GM12878 (cell line): ENCODE measurements at regions not wholly inside any gene's neighbourhood (a gene's known extent, or its start where the extent isn't known, plus 50 kb on each side); places are given as distances from the start of the nearest gene placed in this dataset.

Source experiments
- BACH1 ChIP-seq: fragments of 450-650 bp; IDR thresholded peaks from 2 replicates; pipeline ENCODE4 v1.6.1; 2017; ENCODE audit warnings: mild to moderate bottlenecking, borderline replicate concordance
- PAX5 ChIP-seq: IDR thresholded peaks from 2 replicates; pipeline ENCODE4 v1.6.1; 2011; ENCODE audit warnings: low read depth, low read length, borderline replicate concordance
- SMARCA5 ChIP-seq: fragments of 450-650 bp; IDR thresholded peaks from 2 replicates; pipeline ENCODE4 v1.6.1; 2017; ENCODE audit warnings: mild to moderate bottlenecking
- STAT1 ChIP-seq: fragments of 450-650 bp; conservative IDR thresholded peaks from 2 replicates; pipeline ENCODE4 v1.6.1; 2014; ENCODE audit warnings: antibody characterized with exemption, mild to moderate bottlenecking
- ZNF24 ChIP-seq: fragments of 450-650 bp; IDR thresholded peaks from 2 replicates; pipeline ENCODE4 v1.6.1; 2017; ENCODE audit warnings: antibody characterized with exemption, mild to moderate bottlenecking
- TF ChIP-seq, protein P1 (sequence below): IDR thresholded peaks from 2 replicates; pipeline ENCODE4 v1.6.1; 2012; ENCODE audit warnings: low read depth, low read length, improper control_type of control experiment
- TF ChIP-seq, protein P2 (sequence below): fragments of 450-650 bp; IDR thresholded peaks from 2 replicates; pipeline ENCODE4 v1.6.1; 2017; ENCODE audit warnings: mild to moderate bottlenecking, moderate library complexity
- TF ChIP-seq, protein P3 (sequence below): fragments of 450-650 bp; formaldehyde crosslinking; IDR thresholded peaks from 2 replicates; pipeline ENCODE4 v1.5.0; 2022; ENCODE audit warnings: mild to moderate bottlenecking, missing genetic modification characterization

DNA sequence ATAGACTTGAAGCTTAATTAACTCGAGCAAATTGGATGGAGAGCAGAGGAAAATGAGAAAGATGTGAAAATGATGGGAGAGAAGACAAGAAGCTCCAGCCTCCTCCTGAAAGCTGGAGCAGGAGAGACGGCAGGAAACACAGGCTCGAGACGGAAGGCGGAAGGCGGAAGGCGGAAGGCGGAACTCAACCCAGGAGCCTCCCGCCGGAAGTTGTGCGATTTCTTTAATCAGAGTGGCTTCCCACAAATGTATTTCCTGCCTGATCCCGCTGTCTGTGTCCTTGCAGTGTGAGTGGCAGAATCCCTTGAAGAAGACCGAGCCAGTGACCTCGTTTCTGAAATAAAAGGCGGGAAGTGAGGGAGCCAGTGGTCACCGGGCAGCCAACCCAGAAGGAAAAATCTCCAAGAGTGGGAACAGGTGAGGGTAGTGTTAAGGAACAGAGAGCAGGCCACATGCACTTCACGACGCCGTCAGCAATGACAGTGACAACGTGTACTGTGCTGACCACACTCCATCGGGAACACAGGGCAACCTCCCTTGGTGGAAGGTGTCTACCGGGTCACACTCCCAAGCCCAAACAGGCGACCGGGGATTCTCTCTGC is 117.0 kb upstream of the RNF32 start (continued):
- TF ChIP-seq, protein P1, sequence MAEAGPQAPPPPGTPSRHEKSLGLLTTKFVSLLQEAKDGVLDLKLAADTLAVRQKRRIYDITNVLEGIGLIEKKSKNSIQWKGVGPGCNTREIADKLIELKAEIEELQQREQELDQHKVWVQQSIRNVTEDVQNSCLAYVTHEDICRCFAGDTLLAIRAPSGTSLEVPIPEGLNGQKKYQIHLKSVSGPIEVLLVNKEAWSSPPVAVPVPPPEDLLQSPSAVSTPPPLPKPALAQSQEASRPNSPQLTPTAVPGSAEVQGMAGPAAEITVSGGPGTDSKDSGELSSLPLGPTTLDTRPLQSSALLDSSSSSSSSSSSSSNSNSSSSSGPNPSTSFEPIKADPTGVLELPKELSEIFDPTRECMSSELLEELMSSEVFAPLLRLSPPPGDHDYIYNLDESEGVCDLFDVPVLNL, result no peak
- TF ChIP-seq, protein P2, sequence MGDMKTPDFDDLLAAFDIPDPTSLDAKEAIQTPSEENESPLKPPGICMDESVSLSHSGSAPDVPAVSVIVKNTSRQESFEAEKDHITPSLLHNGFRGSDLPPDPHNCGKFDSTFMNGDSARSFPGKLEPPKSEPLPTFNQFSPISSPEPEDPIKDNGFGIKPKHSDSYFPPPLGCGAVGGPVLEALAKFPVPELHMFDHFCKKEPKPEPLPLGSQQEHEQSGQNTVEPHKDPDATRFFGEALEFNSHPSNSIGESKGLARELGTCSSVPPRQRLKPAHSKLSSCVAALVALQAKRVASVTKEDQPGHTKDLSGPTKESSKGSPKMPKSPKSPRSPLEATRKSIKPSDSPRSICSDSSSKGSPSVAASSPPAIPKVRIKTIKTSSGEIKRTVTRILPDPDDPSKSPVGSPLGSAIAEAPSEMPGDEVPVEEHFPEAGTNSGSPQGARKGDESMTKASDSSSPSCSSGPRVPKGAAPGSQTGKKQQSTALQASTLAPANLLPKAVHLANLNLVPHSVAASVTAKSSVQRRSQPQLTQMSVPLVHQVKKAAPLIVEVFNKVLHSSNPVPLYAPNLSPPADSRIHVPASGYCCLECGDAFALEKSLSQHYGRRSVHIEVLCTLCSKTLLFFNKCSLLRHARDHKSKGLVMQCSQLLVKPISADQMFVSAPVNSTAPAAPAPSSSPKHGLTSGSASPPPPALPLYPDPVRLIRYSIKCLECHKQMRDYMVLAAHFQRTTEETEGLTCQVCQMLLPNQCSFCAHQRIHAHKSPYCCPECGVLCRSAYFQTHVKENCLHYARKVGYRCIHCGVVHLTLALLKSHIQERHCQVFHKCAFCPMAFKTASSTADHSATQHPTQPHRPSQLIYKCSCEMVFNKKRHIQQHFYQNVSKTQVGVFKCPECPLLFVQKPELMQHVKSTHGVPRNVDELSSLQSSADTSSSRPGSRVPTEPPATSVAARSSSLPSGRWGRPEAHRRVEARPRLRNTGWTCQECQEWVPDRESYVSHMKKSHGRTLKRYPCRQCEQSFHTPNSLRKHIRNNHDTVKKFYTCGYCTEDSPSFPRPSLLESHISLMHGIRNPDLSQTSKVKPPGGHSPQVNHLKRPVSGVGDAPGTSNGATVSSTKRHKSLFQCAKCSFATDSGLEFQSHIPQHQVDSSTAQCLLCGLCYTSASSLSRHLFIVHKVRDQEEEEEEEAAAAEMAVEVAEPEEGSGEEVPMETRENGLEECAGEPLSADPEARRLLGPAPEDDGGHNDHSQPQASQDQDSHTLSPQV, result no peak
- TF ChIP-seq BACH1 (no peak), STAT1 (no peak), PAX5 (no peak), SMARCA5 (no peak), ZNF24 (no peak)
- TF ChIP-seq, protein P3, sequence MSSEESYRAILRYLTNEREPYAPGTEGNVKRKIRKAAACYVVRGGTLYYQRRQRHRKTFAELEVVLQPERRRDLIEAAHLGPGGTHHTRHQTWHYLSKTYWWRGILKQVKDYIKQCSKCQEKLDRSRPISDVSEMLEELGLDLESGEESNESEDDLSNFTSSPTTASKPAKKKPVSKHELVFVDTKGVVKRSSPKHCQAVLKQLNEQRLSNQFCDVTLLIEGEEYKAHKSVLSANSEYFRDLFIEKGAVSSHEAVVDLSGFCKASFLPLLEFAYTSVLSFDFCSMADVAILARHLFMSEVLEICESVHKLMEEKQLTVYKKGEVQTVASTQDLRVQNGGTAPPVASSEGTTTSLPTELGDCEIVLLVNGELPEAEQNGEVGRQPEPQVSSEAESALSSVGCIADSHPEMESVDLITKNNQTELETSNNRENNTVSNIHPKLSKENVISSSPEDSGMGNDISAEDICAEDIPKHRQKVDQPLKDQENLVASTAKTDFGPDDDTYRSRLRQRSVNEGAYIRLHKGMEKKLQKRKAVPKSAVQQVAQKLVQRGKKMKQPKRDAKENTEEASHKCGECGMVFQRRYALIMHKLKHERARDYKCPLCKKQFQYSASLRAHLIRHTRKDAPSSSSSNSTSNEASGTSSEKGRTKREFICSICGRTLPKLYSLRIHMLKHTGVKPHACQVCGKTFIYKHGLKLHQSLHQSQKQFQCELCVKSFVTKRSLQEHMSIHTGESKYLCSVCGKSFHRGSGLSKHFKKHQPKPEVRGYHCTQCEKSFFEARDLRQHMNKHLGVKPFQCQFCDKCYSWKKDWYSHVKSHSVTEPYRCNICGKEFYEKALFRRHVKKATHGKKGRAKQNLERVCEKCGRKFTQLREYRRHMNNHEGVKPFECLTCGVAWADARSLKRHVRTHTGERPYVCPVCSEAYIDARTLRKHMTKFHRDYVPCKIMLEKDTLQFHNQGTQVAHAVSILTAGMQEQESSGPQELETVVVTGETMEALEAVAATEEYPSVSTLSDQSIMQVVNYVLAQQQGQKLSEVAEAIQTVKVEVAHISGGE (CRISPR knock-in tag), result no peak
